Eye (tissue), 1 donor: ENCODE measurements at regions not wholly inside any gene's neighbourhood (a gene's known extent, or its start where the extent isn't known, plus 50 kb on each side); places are given as distances from the start of the nearest gene placed in this dataset.

Experiments
- DNase-seq: peaks from one replicate; pipeline ENCODE4 v3.0.0-alpha.2; 2015

GRCh38 chr7:126378642-126379041, 874.1 kb downstream of the GRM8 start:
- no peak for DNase-seq

DNA sequence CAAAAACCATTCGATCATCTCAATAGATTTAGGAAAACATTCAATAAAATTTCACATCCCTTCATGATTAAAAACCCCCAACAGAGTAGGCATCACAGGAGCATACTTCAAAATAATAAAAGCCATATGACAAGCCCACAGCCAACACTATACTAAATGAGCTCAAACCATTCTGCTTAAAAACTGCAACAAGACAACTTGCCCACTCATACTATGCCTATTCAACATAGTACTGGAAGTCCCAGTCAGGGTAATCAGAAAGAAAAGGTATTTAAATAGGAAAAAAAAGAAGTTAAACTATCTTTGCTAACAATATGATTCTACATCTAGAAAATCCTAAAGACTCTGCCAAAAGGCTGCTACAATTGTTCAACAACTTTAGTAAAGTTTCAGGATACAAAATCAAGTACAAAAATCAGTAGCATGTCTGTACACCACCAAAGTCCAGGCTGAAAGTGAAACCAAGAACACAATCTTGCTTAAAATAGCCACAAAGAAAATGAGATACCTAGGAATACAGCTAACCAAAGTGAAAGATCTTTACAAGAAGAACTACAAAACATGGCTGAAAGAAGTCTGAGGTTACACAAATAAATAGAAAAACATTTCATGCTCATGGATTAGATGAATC, 882.6 kb downstream of the GRM8 start:
- no peak for DNase-seq

GRCh38 chr7:126362746-126363145, 890.0 kb downstream of the GRM8 start:
- no peak for DNase-seq

DNA sequence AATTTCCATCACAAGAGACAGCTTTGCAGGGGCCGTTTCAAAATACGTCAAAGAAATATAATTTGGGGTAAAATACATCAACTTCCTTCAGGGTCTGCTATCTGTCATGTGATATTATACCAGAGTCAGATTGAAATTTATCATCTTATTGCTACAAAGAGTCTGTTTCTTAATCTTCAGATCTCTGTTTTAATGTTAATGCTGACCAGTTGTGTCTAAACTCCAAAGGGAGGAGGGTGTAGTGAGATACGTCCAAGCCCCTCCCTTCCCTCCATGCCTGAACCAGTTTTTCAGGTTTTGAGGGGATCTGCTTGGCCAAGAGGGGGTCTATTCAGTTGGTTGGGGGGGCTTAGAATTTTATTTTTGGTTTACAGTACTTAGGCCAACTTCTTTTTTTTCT, 891.6 kb downstream of the GRM8 start:
- DNase-seq = no peak

DNA sequence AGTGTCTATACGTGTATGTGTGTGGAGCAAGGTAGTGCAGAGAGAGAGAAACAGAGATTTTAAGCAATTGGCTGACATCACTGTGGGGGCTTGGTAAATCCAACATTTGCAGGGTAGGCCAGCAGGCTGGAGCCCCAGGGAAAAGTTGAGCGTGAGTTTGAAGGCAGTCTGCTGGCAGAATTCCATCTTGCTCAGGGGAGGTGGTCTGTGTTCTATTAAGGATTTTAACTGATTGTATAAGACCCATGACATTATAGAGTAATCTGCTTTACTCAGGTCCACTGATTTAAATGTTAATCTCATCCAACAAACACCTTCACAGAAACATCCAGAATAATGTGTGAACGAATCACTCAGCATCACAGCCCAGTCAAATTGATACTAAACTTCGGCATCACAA, 912.9 kb downstream of the GRM8 start:
- DNase-seq = no peak

DNA sequence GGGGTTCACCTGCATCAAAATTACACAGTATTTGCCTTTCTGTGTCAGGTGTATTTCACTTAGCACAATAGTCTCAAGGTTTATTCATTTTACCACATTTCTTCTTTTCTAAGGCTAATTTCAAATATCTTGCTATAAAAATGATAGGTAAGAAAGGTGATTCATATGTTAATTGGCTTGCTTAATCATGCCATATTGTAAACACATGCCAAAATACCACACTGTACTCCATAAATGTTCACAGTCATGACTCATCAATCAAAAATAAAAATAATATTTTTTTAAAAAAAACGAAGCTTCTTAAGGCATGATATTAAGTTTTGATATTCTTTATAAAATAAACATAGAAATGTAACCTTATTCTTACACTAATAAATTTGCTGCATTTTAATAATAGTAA, 947.1 kb downstream of the GRM8 start:
- DNase-seq = no peak

DNA sequence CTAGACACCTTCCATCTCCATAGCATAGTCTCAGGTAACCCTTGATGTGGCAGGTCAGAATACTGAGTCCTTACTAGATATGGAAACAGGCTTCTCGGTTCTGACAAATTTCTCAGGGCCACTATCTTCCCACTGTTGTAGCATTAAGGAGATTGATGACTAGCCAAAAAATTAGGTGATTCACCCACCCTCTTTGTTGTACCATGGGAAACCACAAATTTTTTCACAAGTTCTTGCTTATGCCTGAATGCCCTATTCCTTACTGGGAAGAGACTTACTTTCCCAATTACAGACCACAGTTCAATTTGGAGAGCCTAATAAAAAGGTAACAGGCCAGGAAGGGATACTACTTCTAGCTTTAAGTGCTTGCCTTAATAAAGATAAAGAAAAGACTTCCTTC, 948.8 kb downstream of the GRM8 start:
- no peak for DNase-seq

DNA sequence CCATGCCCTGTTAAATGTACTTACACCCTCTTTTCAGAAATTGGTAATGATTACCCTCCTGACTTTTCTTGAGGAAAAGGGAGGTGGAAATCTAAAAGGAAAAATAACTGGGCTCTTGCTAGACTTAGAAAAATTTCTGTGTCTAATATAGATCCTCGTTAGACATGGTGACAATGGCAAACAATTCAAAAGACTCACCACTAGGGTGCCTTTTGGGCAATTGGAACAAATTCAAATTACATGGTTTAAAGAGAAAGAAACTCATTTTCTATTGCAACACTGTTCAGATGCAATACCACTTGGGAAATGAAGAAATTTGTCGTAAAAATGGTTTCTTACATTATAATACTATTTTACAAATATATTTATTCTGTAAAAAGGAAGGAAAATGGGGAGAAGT, 950.1 kb downstream of the GRM8 start:
- no peak for DNase-seq

DNA sequence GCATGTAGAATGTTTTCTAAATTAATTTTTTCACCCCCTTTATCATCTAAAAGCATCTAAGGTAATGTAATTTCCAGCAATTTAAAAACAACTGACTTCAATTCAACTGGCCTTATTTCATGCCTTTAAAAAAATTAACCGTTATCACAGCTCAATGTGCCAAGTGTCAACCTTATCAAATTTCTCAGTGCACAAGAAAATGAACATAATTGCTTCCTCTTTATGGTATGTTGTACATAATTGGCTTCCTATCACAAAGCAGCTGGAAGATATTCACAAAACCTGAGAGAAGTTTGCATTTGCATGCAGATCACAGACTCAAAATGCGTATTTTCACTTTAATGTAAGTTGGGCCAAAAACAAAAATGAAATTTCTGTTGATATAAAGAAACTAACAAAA, 966.4 kb downstream of the GRM8 start:
- no peak for DNase-seq

- DNase-seq = no peak
These were observed 1016.5 kb downstream of the GRM8 start for GRCh38 chr7:126236261-126236660.

GRCh38 chr7:126228356-126229061, 1024.2 kb downstream of the GRM8 start:
- peak; percentile 2 for DNase-seq

DNA sequence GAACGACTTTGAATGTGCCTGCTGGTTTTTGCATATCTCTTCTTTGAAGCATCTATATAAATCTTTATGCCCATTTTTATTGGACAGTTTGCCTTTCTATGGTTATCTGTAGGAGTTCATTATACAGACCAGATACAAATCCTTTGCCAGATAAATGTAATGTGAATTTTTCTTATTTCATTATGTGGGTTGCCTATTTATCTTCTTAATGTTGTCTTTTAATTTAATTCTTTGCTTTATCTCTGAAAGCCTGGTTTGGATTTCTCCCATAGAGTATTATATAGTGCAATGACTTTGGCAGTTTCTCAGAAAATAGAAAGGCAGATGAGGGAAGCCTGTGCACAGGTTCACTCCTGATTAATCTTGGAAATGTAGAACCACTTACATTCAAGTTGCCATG, 1025.1 kb downstream of the GRM8 start:
- no peak for DNase-seq

DNA sequence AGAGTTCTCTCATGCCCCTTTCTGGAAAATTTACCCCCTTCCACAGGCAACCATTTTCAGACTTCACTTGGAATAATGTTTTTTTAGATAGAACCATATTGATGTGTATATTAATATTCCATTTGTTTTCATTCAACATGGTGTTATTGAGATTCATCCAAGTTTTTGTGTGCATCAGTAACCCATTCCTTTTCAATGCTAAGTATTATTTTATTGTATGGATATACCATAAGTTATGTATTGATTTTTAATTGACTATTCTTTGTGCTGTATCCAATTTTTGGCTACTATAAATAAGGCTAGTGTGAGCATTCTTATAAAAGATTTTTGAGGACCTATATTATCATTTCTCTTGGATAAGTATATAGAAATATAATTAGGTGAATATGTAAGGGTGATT, 1025.7 kb downstream of the GRM8 start:
- no peak for DNase-seq

DNA sequence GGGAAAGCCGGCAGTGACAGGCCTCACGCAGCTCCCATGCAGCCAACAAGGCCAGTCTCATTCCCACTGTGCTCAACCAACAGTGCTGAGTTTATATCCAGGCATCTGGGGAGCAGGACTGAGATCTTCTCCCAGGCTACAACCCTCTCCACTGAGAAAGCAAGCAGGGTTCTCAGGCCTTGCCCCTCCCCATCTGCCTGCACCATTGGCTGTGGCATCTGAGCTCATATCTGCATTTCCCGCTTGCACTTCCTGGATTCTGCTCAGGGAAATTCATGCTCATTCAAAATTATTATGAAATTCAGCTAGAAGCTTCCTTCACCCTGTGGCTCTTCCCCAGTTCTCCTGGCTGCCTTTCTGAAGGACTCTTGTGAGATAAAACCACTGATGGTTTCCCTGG, 1029.0 kb downstream of the GRM8 start:
- DNase-seq = no peak

- no peak for DNase-seq
These were observed 1030.0 kb downstream of the GRM8 start for GRCh38 chr7:126222782-126223181.

- no peak for DNase-seq
These were observed 1037.0 kb downstream of the GRM8 start for GRCh38 chr7:126215785-126216184.

- no peak for DNase-seq
These were observed 1038.9 kb downstream of the GRM8 start for GRCh38 chr7:126213876-126214275.

GRCh38 chr7:126211875-126212274, 1040.9 kb downstream of the GRM8 start:
- no peak for DNase-seq

GRCh38 chr7:126210707-126211106, 1042.0 kb downstream of the GRM8 start:
- DNase-seq = no peak

DNA sequence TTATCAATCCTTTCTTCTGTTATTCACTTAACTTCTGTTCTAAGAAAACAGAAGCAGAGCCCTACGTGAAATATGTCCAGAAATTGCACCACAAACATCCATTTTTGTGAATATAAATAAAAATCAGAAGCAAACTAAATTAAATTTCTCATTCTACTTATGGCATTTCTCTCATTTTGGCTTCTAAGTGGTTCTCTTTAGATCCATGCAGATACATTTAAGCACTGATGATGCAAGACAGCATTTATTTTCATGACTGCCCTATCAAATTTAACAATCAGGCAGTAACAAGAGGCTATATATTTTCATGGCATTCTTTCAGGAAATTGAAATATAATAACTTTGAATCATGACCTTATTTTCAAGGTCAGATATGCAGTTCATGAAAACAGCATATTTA, 1049.6 kb downstream of the GRM8 start:
- DNase-seq = no peak

DNA sequence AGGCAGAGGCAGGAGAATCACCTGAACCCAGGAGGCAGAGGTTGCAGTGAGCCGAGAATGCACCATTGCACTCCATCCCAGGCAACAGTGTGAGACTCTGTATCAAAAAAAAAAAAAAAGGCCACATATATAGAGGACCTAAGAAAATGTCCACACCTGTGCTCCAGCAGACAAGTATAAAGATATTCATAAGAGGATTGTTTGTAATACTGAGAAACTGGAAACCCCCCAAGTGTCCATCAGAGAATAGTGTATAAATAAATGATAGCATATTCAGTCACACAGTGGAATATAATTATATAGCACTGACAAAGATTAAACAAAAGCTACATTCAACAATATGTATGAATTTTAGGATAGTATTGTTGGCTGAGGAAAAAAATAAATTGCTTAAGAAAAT, 1050.6 kb downstream of the GRM8 start:
- DNase-seq = no peak

- DNase-seq = peak; percentile 49
These were observed 1066.7 kb downstream of the GRM8 start for GRCh38 chr7:126185959-126186580.

DNA sequence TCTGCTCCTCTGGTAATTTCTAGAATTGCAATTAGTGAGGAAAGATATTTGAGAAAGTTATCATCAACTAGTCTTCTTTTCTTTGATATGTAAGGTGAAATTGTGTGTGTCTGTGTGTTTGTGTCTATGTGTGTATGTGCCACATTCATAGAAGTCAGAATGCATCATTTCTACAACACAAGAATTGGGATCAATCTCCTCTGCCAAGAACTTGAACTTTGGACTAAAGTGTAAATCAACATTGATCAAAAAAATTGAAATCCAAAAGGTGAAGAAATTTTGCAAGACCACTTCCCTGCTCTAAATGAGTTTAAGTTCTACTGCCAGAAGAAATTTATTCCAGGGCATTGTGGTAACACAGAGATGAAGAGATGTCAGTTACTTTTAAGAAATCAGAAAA, 1072.8 kb downstream of the GRM8 start:
- no peak for DNase-seq

DNA sequence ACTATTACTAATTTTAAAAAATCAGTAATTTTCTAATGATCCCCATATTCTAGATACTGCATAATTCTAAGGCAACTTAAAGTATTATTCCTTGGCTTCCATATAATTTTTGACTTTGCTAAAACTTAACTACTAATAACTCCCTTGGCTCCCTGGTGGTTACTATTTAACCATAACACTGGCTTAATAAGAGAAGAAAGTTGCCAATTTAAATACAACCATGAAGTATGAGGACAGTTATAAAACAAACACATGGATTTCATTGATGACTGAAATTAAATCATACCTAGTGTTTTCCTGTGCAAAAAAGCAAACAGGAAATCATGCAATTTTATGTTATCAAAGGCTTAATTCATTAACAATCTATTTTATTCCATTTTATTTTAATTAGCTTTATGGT, 1073.9 kb downstream of the GRM8 start:
- DNase-seq = no peak

DNA sequence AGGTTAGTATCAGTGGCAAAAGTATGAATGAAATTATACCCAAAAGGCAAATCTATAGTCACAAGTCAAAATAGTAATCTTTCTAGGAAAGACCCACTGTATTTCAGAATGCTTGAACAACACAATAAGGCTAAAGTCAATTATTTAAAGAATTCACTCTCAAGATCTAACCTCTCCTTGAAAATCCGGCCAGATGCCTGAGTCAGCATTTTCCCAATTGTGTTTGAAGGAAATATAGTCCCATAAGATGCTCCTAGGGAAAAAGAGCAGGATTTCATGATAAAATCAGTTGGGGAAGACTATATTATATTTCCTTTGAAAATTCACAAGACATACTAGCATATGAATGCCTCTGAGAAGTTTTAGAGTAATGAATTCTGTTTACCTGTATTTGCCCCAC, 1075.0 kb downstream of the GRM8 start:
- DNase-seq = no peak
